ENCODE measurements at regions not wholly inside any gene's neighbourhood (a gene's known extent, or its start where the extent isn't known, plus 50 kb on each side); places are given as distances from the start of the nearest gene placed in this dataset.

GRCh38 chr12:19979584-19979983 lies 388.8 kb upstream of the PDE3A start:
- Histone ChIP-seq H3K27ac (ENCODE audit: low read length) (no peak overlapping the region), H3K9ac (ENCODE audit: low read length in 2 of 2) (no peak overlapping the region), H3K4me1 (ENCODE audit: control insufficient read depth, insufficient read depth, low read length) (no peaks in the 10 kb centered on the region), H3K36me3 (ENCODE audit: control insufficient read depth in 2 of 2, insufficient read depth in 2 of 2, low read length in 2 of 2) (no peaks in the 10 kb centered on the region), H3K27me3 (ENCODE audit: control insufficient read depth in 1 of 2, insufficient read depth in 2 of 2, low read length in 2 of 2) (no peaks in the 10 kb centered on the region), H3K9me3 (ENCODE audit: control insufficient read depth in 2 of 2, low read length in 2 of 2) (no peaks in the 10 kb centered on the region), H3K4me3 (ENCODE audit: low read length in 2 of 2) (no peak overlapping the region)

GRCh38 chr12:19981944-19982343 lies 386.4 kb upstream of the PDE3A start:
- H3K4me3 ChIP-seq (ENCODE audit: low read length in 2 of 2), result no peak overlapping the region
- no peak overlapping the region for H3K9ac ChIP-seq (ENCODE audit: low read length in 2 of 2)
- H3K4me1 ChIP-seq (ENCODE audit: control insufficient read depth, insufficient read depth, low read length), result no peaks in the 10 kb centered on the region
- no peaks in the 10 kb centered on the region for H3K36me3 ChIP-seq (ENCODE audit: control insufficient read depth in 2 of 2, insufficient read depth in 2 of 2, low read length in 2 of 2)
- no peak overlapping the region for H3K27ac ChIP-seq (ENCODE audit: low read length)
- no peaks in the 10 kb centered on the region for H3K27me3 ChIP-seq (ENCODE audit: control insufficient read depth in 1 of 2, insufficient read depth in 2 of 2, low read length in 2 of 2)
- no peaks in the 10 kb centered on the region for H3K9me3 ChIP-seq (ENCODE audit: control insufficient read depth in 2 of 2, low read length in 2 of 2)

GRCh38 chr12:19988001-19988400 lies 380.3 kb upstream of the PDE3A start:
- no peak overlapping the region for H3K4me3 ChIP-seq (ENCODE audit: low read length in 2 of 2)
- no peaks in the 10 kb centered on the region for H3K27me3 ChIP-seq (ENCODE audit: control insufficient read depth in 1 of 2, insufficient read depth in 2 of 2, low read length in 2 of 2)
- H3K36me3 ChIP-seq (ENCODE audit: control insufficient read depth in 2 of 2, insufficient read depth in 2 of 2, low read length in 2 of 2), result no peaks in the 10 kb centered on the region
- no peak overlapping the region for H3K9ac ChIP-seq (ENCODE audit: low read length in 2 of 2)
- H3K27ac ChIP-seq (ENCODE audit: low read length), result no peak overlapping the region
- H3K9me3 ChIP-seq (ENCODE audit: control insufficient read depth in 2 of 2, low read length in 2 of 2), result no peaks in the 10 kb centered on the region
- H3K4me1 ChIP-seq (ENCODE audit: control insufficient read depth, insufficient read depth, low read length), result peaks cover 3% of the 10 kb centered on the region

- no peaks in the 10 kb centered on the region for H3K27me3 ChIP-seq (ENCODE audit: control insufficient read depth in 1 of 2, insufficient read depth in 2 of 2, low read length in 2 of 2)
- H3K9ac ChIP-seq (ENCODE audit: low read length in 2 of 2), result no peak overlapping the region
- H3K4me3 ChIP-seq (ENCODE audit: low read length in 2 of 2), result no peak overlapping the region
- no peak overlapping the region for H3K27ac ChIP-seq (ENCODE audit: low read length)
- H3K4me1 ChIP-seq (ENCODE audit: control insufficient read depth, insufficient read depth, low read length), result peaks cover 3% of the 10 kb centered on the region
- no peaks in the 10 kb centered on the region for H3K9me3 ChIP-seq (ENCODE audit: control insufficient read depth in 2 of 2, low read length in 2 of 2)
- H3K36me3 ChIP-seq (ENCODE audit: control insufficient read depth in 2 of 2, insufficient read depth in 2 of 2, low read length in 2 of 2), result no peaks in the 10 kb centered on the region
These were observed 379.9 kb upstream of the PDE3A start for GRCh38 chr12:19988459-19988873.

- H3K27me3 ChIP-seq (ENCODE audit: control insufficient read depth in 1 of 2, insufficient read depth in 2 of 2, low read length in 2 of 2), result no peaks in the 10 kb centered on the region
- H3K36me3 ChIP-seq (ENCODE audit: control insufficient read depth in 2 of 2, insufficient read depth in 2 of 2, low read length in 2 of 2), result no peaks in the 10 kb centered on the region
- no peak overlapping the region for H3K9ac ChIP-seq (ENCODE audit: low read length in 2 of 2)
- H3K4me3 ChIP-seq (ENCODE audit: low read length in 2 of 2), result no peak overlapping the region
- no peaks in the 10 kb centered on the region for H3K9me3 ChIP-seq (ENCODE audit: control insufficient read depth in 2 of 2, low read length in 2 of 2)
- H3K27ac ChIP-seq (ENCODE audit: low read length), result no peak overlapping the region
- peaks cover 3% of the 10 kb centered on the region for H3K4me1 ChIP-seq (ENCODE audit: control insufficient read depth, insufficient read depth, low read length)
These were observed 379.4 kb upstream of the PDE3A start for GRCh38 chr12:19988948-19989347.

- no peak overlapping the region for H3K27ac ChIP-seq (ENCODE audit: low read length)
- H3K36me3 ChIP-seq (ENCODE audit: control insufficient read depth in 2 of 2, insufficient read depth in 2 of 2, low read length in 2 of 2), result no peaks in the 10 kb centered on the region
- no peak overlapping the region for H3K4me3 ChIP-seq (ENCODE audit: low read length in 2 of 2)
- H3K9me3 ChIP-seq (ENCODE audit: control insufficient read depth in 2 of 2, low read length in 2 of 2), result no peaks in the 10 kb centered on the region
- H3K27me3 ChIP-seq (ENCODE audit: control insufficient read depth in 1 of 2, insufficient read depth in 2 of 2, low read length in 2 of 2), result no peaks in the 10 kb centered on the region
- no peak overlapping the region for H3K9ac ChIP-seq (ENCODE audit: low read length in 2 of 2)
- H3K4me1 ChIP-seq (ENCODE audit: control insufficient read depth, insufficient read depth, low read length), result peaks cover 3% of the 10 kb centered on the region
These were observed 377.2 kb upstream of the PDE3A start for GRCh38 chr12:19991146-19991545.

- Histone ChIP-seq H3K27ac (ENCODE audit: low read length) (no peak overlapping the region), H3K36me3 (ENCODE audit: control insufficient read depth in 2 of 2, insufficient read depth in 2 of 2, low read length in 2 of 2) (no peaks in the 10 kb centered on the region), H3K9ac (ENCODE audit: low read length in 2 of 2) (no peak overlapping the region), H3K27me3 (ENCODE audit: control insufficient read depth in 1 of 2, insufficient read depth in 2 of 2, low read length in 2 of 2) (no peaks in the 10 kb centered on the region), H3K9me3 (ENCODE audit: control insufficient read depth in 2 of 2, low read length in 2 of 2) (no peaks in the 10 kb centered on the region), H3K4me1 (ENCODE audit: control insufficient read depth, insufficient read depth, low read length) (peaks cover 3% of the 10 kb centered on the region), H3K4me3 (ENCODE audit: low read length in 2 of 2) (no peak overlapping the region)
These were observed 376.0 kb upstream of the PDE3A start for GRCh38 chr12:19992311-19992710.

GRCh38 chr12:19994968-19995367 lies 373.4 kb upstream of the PDE3A start:
- no peak overlapping the region for H3K27ac ChIP-seq (ENCODE audit: low read length)
- H3K4me3 ChIP-seq (ENCODE audit: low read length in 2 of 2), result no peak overlapping the region
- no peaks in the 10 kb centered on the region for H3K4me1 ChIP-seq (ENCODE audit: control insufficient read depth, insufficient read depth, low read length)
- no peaks in the 10 kb centered on the region for H3K9me3 ChIP-seq (ENCODE audit: control insufficient read depth in 2 of 2, low read length in 2 of 2)
- no peak overlapping the region for H3K9ac ChIP-seq (ENCODE audit: low read length in 2 of 2)
- no peaks in the 10 kb centered on the region for H3K27me3 ChIP-seq (ENCODE audit: control insufficient read depth in 1 of 2, insufficient read depth in 2 of 2, low read length in 2 of 2)
- H3K36me3 ChIP-seq (ENCODE audit: control insufficient read depth in 2 of 2, insufficient read depth in 2 of 2, low read length in 2 of 2), result no peaks in the 10 kb centered on the region

- H3K9ac ChIP-seq (ENCODE audit: low read length in 2 of 2), result no peak overlapping the region
- H3K4me3 ChIP-seq (ENCODE audit: low read length in 2 of 2), result no peak overlapping the region
- no peaks in the 10 kb centered on the region for H3K27me3 ChIP-seq (ENCODE audit: control insufficient read depth in 1 of 2, insufficient read depth in 2 of 2, low read length in 2 of 2)
- no peaks in the 10 kb centered on the region for H3K36me3 ChIP-seq (ENCODE audit: control insufficient read depth in 2 of 2, insufficient read depth in 2 of 2, low read length in 2 of 2)
- no peaks in the 10 kb centered on the region for H3K4me1 ChIP-seq (ENCODE audit: control insufficient read depth, insufficient read depth, low read length)
- no peaks in the 10 kb centered on the region for H3K9me3 ChIP-seq (ENCODE audit: control insufficient read depth in 2 of 2, low read length in 2 of 2)
- no peak overlapping the region for H3K27ac ChIP-seq (ENCODE audit: low read length)
These were observed 370.5 kb upstream of the PDE3A start for GRCh38 chr12:19997656-19998400.

GRCh38 chr12:19998411-19998810 lies 369.9 kb upstream of the PDE3A start:
- Histone ChIP-seq H3K9ac (ENCODE audit: low read length in 2 of 2) (no peak overlapping the region), H3K36me3 (ENCODE audit: control insufficient read depth in 2 of 2, insufficient read depth in 2 of 2, low read length in 2 of 2) (no peaks in the 10 kb centered on the region), H3K4me3 (ENCODE audit: low read length in 2 of 2) (no peak overlapping the region), H3K9me3 (ENCODE audit: control insufficient read depth in 2 of 2, low read length in 2 of 2) (no peaks in the 10 kb centered on the region), H3K4me1 (ENCODE audit: control insufficient read depth, insufficient read depth, low read length) (no peaks in the 10 kb centered on the region), H3K27ac (ENCODE audit: low read length) (no peak overlapping the region), H3K27me3 (ENCODE audit: control insufficient read depth in 1 of 2, insufficient read depth in 2 of 2, low read length in 2 of 2) (no peaks in the 10 kb centered on the region)

- no peak overlapping the region for H3K9ac ChIP-seq (ENCODE audit: low read length in 2 of 2)
- H3K4me3 ChIP-seq (ENCODE audit: low read length in 2 of 2), result no peak overlapping the region
- no peaks in the 10 kb centered on the region for H3K4me1 ChIP-seq (ENCODE audit: control insufficient read depth, insufficient read depth, low read length)
- H3K27ac ChIP-seq (ENCODE audit: low read length), result no peak overlapping the region
- no peaks in the 10 kb centered on the region for H3K27me3 ChIP-seq (ENCODE audit: control insufficient read depth in 1 of 2, insufficient read depth in 2 of 2, low read length in 2 of 2)
- H3K9me3 ChIP-seq (ENCODE audit: control insufficient read depth in 2 of 2, low read length in 2 of 2), result no peaks in the 10 kb centered on the region
- no peaks in the 10 kb centered on the region for H3K36me3 ChIP-seq (ENCODE audit: control insufficient read depth in 2 of 2, insufficient read depth in 2 of 2, low read length in 2 of 2)
These were observed 369.2 kb upstream of the PDE3A start for GRCh38 chr12:19998961-19999804.
